ENCODE measurements at regions not wholly inside any gene's neighbourhood (a gene's known extent, or its start where the extent isn't known, plus 50 kb on each side); places are given as distances from the start of the nearest gene placed in this dataset.

DNA sequence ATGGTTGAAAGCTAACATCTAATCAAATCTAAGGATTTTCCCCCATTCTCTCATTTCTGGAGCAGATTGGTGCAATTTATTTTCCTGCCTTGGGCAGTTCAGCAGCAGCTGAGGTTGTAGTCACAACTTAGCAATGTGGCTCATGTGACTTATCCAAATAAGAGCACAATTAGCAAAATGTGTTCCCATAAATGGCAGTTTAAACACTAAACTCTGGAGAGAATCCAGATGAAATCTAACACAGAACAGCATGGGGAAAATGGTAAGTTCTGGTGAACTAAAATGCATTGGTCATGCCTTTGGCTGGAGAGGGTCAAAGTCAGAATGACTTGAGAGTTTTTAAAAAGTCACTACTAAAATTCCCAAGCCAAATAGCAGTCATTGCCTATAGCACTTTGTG is 422.6 kb upstream of the DIPK2B start:
- TF ChIP-seq, protein P1, sequence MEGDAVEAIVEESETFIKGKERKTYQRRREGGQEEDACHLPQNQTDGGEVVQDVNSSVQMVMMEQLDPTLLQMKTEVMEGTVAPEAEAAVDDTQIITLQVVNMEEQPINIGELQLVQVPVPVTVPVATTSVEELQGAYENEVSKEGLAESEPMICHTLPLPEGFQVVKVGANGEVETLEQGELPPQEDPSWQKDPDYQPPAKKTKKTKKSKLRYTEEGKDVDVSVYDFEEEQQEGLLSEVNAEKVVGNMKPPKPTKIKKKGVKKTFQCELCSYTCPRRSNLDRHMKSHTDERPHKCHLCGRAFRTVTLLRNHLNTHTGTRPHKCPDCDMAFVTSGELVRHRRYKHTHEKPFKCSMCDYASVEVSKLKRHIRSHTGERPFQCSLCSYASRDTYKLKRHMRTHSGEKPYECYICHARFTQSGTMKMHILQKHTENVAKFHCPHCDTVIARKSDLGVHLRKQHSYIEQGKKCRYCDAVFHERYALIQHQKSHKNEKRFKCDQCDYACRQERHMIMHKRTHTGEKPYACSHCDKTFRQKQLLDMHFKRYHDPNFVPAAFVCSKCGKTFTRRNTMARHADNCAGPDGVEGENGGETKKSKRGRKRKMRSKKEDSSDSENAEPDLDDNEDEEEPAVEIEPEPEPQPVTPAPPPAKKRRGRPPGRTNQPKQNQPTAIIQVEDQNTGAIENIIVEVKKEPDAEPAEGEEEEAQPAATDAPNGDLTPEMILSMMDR (IDR thresholded peaks at IDR 0.05): no peak
- TF ChIP-seq POLR2A (IDR thresholded peaks at IDR 0.05): no peak
